HepG2 (cell line): ENCODE measurements at regions not wholly inside any gene's neighbourhood (a gene's known extent, or its start where the extent isn't known, plus 50 kb on each side); places are given as distances from the start of the nearest gene placed in this dataset.

Experiments used
- CREB1 ChIP-seq, 2 experiments: fragments of 450-650 bp in 1 of 2; IDR thresholded peaks; 2 replicates each; pipeline ENCODE4 v1.6.1; 2016 to 2017; ENCODE audit warnings: control low read depth in 1 of 2, mild to moderate bottlenecking in 1 of 2, missing compliant biosample characterization in 1 of 2, missing genetic modification characterization in 1 of 2
- HDAC2 ChIP-seq: sonication (generic); formaldehyde crosslinking; IDR thresholded peaks from 2 replicates; pipeline ENCODE4 v1.4.0; 2020; ENCODE audit warnings: missing genetic modification reagents
- HMGXB4 ChIP-seq, 2 experiments: sonication (generic) in 1 of 2; formaldehyde crosslinking in 1 of 2; IDR thresholded peaks; 2 replicates each; pipeline versions ENCODE4 v1.4.0 to v1.6.1; 2018 to 2020; ENCODE audit warnings: missing genetic modification reagents in 2 of 2, borderline replicate concordance in 1 of 2, low read depth in 1 of 2, mild to moderate bottlenecking in 1 of 2, missing biosample characterization in 1 of 2
- ZNF280D ChIP-seq: sonication (generic); formaldehyde crosslinking; IDR thresholded peaks from 2 replicates; pipeline ENCODE4 v1.5.1; 2020; ENCODE audit warnings: mild to moderate bottlenecking, missing genetic modification reagents
- ZSCAN25 ChIP-seq: sonication (generic); formaldehyde crosslinking; IDR thresholded peaks from 2 replicates; pipeline ENCODE4 v1.8.0; 2022; ENCODE audit warnings: mild to moderate bottlenecking, missing genetic modification reagents

- TF ChIP-seq ZNF280D (CRISPR knock-in tag) = no peak
- 0 out of 2 replicates have a peak, but pooled peaks have one; percentile 2 for TF ChIP-seq ZSCAN25 (CRISPR knock-in tag)
- TF ChIP-seq CREB1 (IDR thresholded peaks at IDR 0.05) = no peak
- TF ChIP-seq CREB1 (CRISPR knock-in tag; IDR thresholded peaks at IDR 0.05) = no peak
- 0 out of 4 replicates have a peak, but pooled peaks of 1 of the 2 experiments have one; percentile 8 for TF ChIP-seq HMGXB4 (CRISPR knock-in tag; IDR thresholded peaks at IDR 0.05; ENCODE audit: borderline replicate concordance in 1 of 2, low read depth in 1 of 2)
- TF ChIP-seq HDAC2 (CRISPR knock-in tag) = no peak; the same call in 1 of the 2 replicates
These were observed 86.8 kb upstream of the NKD1 start (continued) for GRCh38 chr16:50461400-50461760.
